ENCODE measurements at regions not wholly inside any gene's neighbourhood (a gene's known extent, or its start where the extent isn't known, plus 50 kb on each side); places are given as distances from the start of the nearest gene placed in this dataset.
"Not testable (repeated sequence)": the region's sequence is repeated elsewhere in the genome, so short reads cannot be mapped to it uniquely, and the experiment has no call there.

GRCh38 chr17:34750004-34750403 is 170.6 kb downstream of the TMEM132E start:
- no peaks in the 10 kb centered on the region for H3K27me3 ChIP-seq
- no peak overlapping the region for H3K4me3 ChIP-seq
- 11% methylated on average over 1 of the region's 1 CpG for WGBS (ENCODE audit: insufficient coverage, low coverage, low lambda C conversion rate, missing lambda C conversion rate)
- no peaks in the 10 kb centered on the region for H3K9me3 ChIP-seq
- no peaks in the 10 kb centered on the region for H3K4me1 ChIP-seq
- DNase-seq: no peak
- H3K36me3 ChIP-seq: no peaks in the 10 kb centered on the region
- ATAC-seq: no peak
- no peak for TF ChIP-seq CTCF (IDR thresholded peaks at IDR 0.05)
- no peak for TF ChIP-seq POLR2A (IDR thresholded peaks at IDR 0.05)
- intact Hi-C loops (cut with DNase I): no loop called here
- no peak overlapping the region for H3K27ac ChIP-seq

- no peaks in the 10 kb centered on the region for H3K4me1 ChIP-seq
- no peak for DNase-seq
- no peak for TF ChIP-seq CTCF (IDR thresholded peaks at IDR 0.05)
- no peak for TF ChIP-seq POLR2A (IDR thresholded peaks at IDR 0.05)
- ATAC-seq: no peak
- no peaks in the 10 kb centered on the region for H3K36me3 ChIP-seq
- H3K9me3 ChIP-seq: no peaks in the 10 kb centered on the region
- no peak overlapping the region for H3K27ac ChIP-seq
- H3K27me3 ChIP-seq: no peaks in the 10 kb centered on the region
- no peak overlapping the region for H3K4me3 ChIP-seq
- WGBS (ENCODE audit: insufficient coverage, low coverage, low lambda C conversion rate, missing lambda C conversion rate): 53% methylated on average over 4 of the region's 8 CpGs
- intact Hi-C loops (cut with DNase I): no loop called here
Observed at GRCh38 chr17:34741967-34742366, 162.6 kb downstream of the TMEM132E start.

- Histone ChIP-seq H3K4me3 (no peak overlapping the region), H3K27me3 (no peaks in the 10 kb centered on the region), H3K4me1 (no peaks in the 10 kb centered on the region), H3K36me3 (no peaks in the 10 kb centered on the region), H3K9me3 (no peaks in the 10 kb centered on the region), H3K27ac (no peak overlapping the region)
- DNase-seq: no peak
- intact Hi-C loops (cut with DNase I): no loop called here
- ATAC-seq: no peak
- TF ChIP-seq CTCF (IDR thresholded peaks at IDR 0.05): no peak
- TF ChIP-seq POLR2A (IDR thresholded peaks at IDR 0.05): no peak
- 60% methylated on average over 7 of the region's 8 CpGs for WGBS (ENCODE audit: insufficient coverage, low coverage, low lambda C conversion rate, missing lambda C conversion rate)
Observed at GRCh38 chr17:34740565-34741520, 161.5 kb downstream of the TMEM132E start.

- DNase-seq (no peak), ATAC-seq (no peak)
- Histone ChIP-seq H3K4me3 (no peak overlapping the region), H3K27me3 (no peaks in the 10 kb centered on the region), H3K36me3 (no peaks in the 10 kb centered on the region), H3K4me1 (no peaks in the 10 kb centered on the region), H3K27ac (no peak overlapping the region), H3K9me3 (no peaks in the 10 kb centered on the region)
- intact Hi-C loops (cut with DNase I): no loop called here
- 26% methylated on average over 3 of the region's 5 CpGs for WGBS (ENCODE audit: insufficient coverage, low coverage, low lambda C conversion rate, missing lambda C conversion rate)
- TF ChIP-seq POLR2A (IDR thresholded peaks at IDR 0.05) (no peak), CTCF (IDR thresholded peaks at IDR 0.05) (no peak)
Observed at GRCh38 chr17:34739386-34739785, 160.0 kb downstream of the TMEM132E start.

GRCh38 chr17:34737673-34738072 is 158.3 kb downstream of the TMEM132E start:
- intact Hi-C loops (cut with DNase I); ATAC-seq; H3K27me3 ChIP-seq; H3K27ac ChIP-seq; H3K4me1 ChIP-seq; H3K9me3 ChIP-seq; H3K4me3 ChIP-seq; H3K36me3 ChIP-seq; DNase-seq: not testable (repeated sequence)
- WGBS (ENCODE audit: insufficient coverage, low coverage, low lambda C conversion rate, missing lambda C conversion rate): 55% methylated on average over 3 of the region's 4 CpGs

Measured in right lobe of liver (tissue), 6 donors.